Brain microvascular endothelial cell (primary cell): ENCODE measurements at regions not wholly inside any gene's neighbourhood (a gene's known extent, or its start where the extent isn't known, plus 50 kb on each side); places are given as distances from the start of the nearest gene placed in this dataset.

ENCODE experiments used
- DNase-seq: peaks from one replicate; pipeline ENCODE4 v3.0.0-alpha.2; 2020
- H3K27ac ChIP-seq: fragments of 250-450 bp; sonication (Bioruptor Pico); 2 replicates; pipeline ENCODE4 v1.5.1; 2020; ENCODE audit warnings: mild to moderate bottlenecking, moderate library complexity
- H3K27me3 ChIP-seq: fragments of 250-450 bp; sonication (Bioruptor Pico); replicated peaks from 2 replicates; pipeline ENCODE4 v1.5.1; 2020; ENCODE audit warnings: mild to moderate bottlenecking
- H3K36me3 ChIP-seq: fragments of 250-450 bp; sonication (Bioruptor Pico); replicated peaks from 2 replicates; pipeline ENCODE4 v1.5.1; 2020; ENCODE audit warnings: mild to moderate bottlenecking
- H3K4me3 ChIP-seq: 2 replicates; pipeline ENCODE4 v1.5.1; 2011; ENCODE audit warnings: low read depth, mild to moderate bottlenecking, control low read depth, low read length, moderate library complexity
- in situ Hi-C: cut with HindIII; loops from 2 replicates; pipeline ENCODE4 v1.10.0; 2017; ENCODE audit warnings: low sequenced_read_pairs, low pct_ligation_motif_present
- TF ChIP-seq, protein P1 (sequence below): IDR thresholded peaks from 2 replicates; pipeline ENCODE4 v1.5.1; 2011; ENCODE audit warnings: low read depth, mild to moderate bottlenecking, moderate library complexity, low read length, control low read depth, inconsistent platforms; ENCODE audit errors: missing control alignments

- in situ Hi-C loops, result no loop called here
- no peaks in the 10 kb centered on the region for H3K27me3 ChIP-seq
- no peak overlapping the region for H3K4me3 ChIP-seq
- DNase-seq, result no peak
- peak overlapping the region; percentile 4 for H3K27ac ChIP-seq
- H3K36me3 ChIP-seq, result no peaks in the 10 kb centered on the region
- TF ChIP-seq, protein P1, sequence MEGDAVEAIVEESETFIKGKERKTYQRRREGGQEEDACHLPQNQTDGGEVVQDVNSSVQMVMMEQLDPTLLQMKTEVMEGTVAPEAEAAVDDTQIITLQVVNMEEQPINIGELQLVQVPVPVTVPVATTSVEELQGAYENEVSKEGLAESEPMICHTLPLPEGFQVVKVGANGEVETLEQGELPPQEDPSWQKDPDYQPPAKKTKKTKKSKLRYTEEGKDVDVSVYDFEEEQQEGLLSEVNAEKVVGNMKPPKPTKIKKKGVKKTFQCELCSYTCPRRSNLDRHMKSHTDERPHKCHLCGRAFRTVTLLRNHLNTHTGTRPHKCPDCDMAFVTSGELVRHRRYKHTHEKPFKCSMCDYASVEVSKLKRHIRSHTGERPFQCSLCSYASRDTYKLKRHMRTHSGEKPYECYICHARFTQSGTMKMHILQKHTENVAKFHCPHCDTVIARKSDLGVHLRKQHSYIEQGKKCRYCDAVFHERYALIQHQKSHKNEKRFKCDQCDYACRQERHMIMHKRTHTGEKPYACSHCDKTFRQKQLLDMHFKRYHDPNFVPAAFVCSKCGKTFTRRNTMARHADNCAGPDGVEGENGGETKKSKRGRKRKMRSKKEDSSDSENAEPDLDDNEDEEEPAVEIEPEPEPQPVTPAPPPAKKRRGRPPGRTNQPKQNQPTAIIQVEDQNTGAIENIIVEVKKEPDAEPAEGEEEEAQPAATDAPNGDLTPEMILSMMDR, result no peak
These were observed 498.8 kb upstream of the C1orf87 start for GRCh38 chr1:60572378-60572777.

DNA sequence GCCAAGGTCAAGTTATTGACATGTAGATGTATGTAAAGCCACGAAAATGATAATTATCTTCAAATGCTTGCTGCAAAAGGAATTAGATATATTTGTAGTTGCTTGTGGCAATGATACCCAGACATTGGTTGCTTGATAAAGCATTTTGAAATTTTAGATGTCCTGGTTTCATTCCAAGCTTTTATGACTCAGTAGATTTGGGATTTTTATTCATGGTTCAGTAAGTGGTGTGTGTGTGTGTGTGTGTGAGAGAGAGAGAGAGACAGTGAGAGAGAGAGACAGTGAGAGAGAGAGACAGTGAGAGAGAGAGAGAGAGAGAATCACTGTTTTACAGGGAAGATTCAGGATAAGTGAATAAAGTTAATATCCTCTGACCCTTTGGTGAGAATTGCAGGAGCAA, 498.2 kb upstream of the C1orf87 start:
- Histone ChIP-seq H3K36me3 (no peaks in the 10 kb centered on the region), H3K27ac (no peak overlapping the region), H3K27me3 (no peaks in the 10 kb centered on the region), H3K4me3 (no peak overlapping the region)
- in situ Hi-C loops, result no loop called here
- DNase-seq, result peak; percentile 43
- TF ChIP-seq, protein P1, result no peak

DNA sequence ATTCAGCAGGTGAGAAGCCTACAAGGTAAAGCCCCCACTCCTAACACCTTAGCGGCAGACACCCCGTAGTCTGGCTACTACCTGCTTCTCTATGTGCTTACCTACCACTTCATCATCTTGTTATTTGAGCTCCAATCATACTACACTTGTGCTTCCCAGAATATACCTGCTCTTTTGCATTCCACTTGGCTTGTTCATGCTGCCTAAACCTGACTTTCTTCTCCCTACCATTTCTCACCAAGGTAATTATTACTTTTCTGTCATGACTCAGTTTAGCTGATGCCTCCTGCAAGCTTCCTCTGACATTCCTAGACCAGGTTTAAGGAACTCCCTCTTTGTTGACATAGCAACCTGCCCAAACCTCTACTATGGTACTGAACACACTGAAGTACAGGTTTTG, 495.6 kb upstream of the C1orf87 start:
- in situ Hi-C loops, result no loop called here
- H3K36me3 ChIP-seq, result no peaks in the 10 kb centered on the region
- TF ChIP-seq, protein P1, result no peak
- no peak for DNase-seq
- no peak overlapping the region for H3K4me3 ChIP-seq
- no peaks in the 10 kb centered on the region for H3K27me3 ChIP-seq
- no peak overlapping the region for H3K27ac ChIP-seq

DNA sequence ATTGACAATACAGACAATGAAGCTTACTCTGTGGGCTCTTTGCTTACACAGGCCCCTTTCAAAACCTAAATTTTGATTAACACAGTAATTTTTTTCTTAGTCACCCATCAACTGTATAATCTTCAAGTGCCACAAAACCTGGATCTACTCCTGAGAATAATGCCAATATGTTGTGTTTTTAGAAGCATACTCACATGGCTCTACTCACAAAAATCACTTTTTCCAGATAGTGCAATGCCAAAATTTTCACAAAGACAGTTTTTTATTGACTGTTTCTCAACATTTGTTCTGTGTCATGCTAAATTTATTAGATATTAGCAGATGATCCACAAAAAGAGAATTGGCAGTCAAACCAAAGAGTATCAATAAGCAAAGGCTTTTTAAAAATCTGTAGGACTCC, 493.7 kb upstream of the C1orf87 start:
- Histone ChIP-seq H3K27me3 (no peaks in the 10 kb centered on the region), H3K27ac (no peak overlapping the region), H3K36me3 (no peaks in the 10 kb centered on the region), H3K4me3 (no peak overlapping the region)
- DNase-seq, result no peak
- TF ChIP-seq, protein P1, result no peak
- in situ Hi-C loops, result no loop called here

GRCh38 chr1:60564916-60565750, 491.6 kb upstream of the C1orf87 start:
- in situ Hi-C loops, result no loop called here
- Histone ChIP-seq H3K36me3 (no peaks in the 10 kb centered on the region), H3K4me3 (no peak overlapping the region), H3K27ac (no peak overlapping the region), H3K27me3 (no peaks in the 10 kb centered on the region)
- no peak for DNase-seq
- TF ChIP-seq, protein P1, result no peak
